Activated CD4-positive, CD25-positive, alpha-beta regulatory T cell treated with anti-CD3 and anti-CD28 coated beads, Interleukin-2, amount 50 U/mL, for 16 hours (primary cell): ENCODE measurements at regions not wholly inside any gene's neighbourhood (a gene's known extent, or its start where the extent isn't known, plus 50 kb on each side); places are given as distances from the start of the nearest gene placed in this dataset.
A peak's percentile ranks its signal among the peaks of the same experiment; 100 is the strongest.

ENCODE experiments used
- DNase-seq: peaks from one replicate; pipeline ENCODE4 v3.0.0-alpha.2; 2020; ENCODE audit warnings: low read depth, low spot score

DNA sequence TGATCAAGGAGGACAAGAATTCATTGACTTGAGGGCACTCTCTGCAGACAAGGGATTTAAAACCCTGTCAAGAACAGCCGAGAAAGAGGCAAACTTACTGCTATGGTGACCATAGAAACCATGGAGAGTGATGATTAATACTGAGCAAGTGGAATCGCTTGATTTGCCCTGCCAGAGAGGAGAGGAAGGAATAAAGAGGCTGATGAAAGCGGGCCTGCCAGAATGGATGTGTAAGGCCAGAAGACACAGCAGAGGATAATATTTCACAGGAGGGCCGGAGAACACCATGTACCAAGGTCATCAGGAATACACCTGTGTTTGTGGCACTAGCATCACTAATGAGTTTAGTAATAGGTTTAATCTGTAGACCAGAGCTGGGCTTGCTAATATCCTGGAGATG is 221.8 kb upstream of the DCN start:
- DNase-seq: no peak

DNA sequence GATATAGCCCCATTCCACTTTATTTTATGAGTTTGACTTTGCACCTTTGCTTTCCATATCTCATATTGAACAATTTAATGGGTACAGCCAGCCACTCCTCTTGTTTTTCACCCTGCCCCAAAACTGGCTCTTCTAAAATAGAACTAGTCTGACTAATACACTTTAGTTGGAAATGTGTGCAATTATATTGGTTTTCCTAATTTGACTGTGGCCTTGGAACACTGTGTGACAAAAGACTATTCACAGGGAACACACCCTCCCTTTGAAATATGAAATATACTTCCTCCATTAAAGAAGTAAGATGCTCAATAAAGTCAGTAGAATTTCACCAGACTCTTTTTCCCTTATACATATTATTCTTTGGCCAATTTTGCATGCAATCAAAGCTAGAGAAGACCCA is 218.6 kb upstream of the DCN start:
- no peak for DNase-seq

DNA sequence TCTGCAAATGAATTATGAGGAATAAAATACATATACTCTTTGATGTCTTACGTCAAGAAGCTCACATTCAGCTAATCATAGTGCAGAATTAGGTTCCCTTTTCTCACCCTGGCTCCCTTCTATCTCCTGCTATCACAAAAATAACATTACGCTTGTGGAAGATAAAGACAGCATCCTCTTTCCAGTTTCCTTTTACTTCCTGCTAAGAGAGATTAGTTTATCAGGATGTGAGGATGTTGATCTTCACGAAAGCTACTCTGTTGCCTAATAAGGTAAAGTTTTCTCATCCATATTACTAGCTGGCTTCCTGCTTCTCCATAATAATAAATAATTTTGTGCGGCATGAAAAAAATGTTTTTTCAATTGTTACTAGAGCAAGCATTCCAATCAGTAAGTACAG is 217.7 kb upstream of the DCN start:
- DNase-seq: no peak

DNA sequence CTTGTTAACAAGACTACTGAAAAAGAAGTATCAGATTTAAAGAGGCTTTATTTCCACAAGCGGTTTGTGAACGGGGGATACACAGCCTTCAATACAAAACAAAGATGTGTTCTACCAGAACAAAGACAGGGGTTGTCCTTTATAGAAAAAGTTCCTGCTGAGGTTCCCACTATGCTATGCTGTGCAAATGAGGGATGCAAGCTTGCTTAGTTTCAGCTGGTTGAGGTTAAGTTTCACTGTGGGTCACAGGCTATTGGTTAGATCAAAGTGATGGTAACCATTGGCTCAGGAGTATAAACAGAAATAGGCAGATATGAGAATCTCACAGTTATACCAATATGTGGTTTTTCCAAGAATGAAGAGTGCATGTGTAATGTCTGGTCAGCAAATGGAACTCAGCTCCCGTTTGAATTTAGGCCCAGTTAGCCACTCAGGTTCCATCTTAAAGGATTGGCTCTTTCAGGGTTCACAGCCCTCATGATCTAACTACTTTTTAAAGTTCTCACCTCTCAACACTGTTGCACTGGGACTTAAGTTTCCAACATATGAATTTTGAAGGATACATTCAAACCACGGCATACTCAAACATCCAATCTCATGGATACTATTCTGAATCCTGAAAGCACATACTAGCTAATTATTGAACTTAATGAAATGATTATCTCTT is 215.4 kb upstream of the DCN start:
- no peak for DNase-seq

DNA sequence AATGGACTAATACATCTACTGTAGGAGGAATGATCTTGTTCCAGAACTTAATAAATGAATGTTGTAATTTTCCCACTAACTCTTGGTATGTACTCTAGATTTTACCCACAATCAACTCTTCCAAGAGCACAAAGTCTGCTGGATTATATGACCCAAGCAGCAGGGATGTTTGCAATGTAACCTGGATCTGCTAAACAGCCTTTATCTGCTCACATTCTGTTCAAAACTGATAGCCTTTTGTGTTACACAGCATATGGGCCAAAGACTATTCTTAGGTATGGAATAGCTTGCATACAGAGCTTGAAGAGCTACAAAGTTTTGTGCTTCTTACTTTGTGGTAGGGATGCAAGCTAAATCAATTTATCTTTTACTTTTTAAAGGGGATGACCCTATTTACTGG is 213.7 kb upstream of the DCN start:
- DNase-seq: no peak

DNA sequence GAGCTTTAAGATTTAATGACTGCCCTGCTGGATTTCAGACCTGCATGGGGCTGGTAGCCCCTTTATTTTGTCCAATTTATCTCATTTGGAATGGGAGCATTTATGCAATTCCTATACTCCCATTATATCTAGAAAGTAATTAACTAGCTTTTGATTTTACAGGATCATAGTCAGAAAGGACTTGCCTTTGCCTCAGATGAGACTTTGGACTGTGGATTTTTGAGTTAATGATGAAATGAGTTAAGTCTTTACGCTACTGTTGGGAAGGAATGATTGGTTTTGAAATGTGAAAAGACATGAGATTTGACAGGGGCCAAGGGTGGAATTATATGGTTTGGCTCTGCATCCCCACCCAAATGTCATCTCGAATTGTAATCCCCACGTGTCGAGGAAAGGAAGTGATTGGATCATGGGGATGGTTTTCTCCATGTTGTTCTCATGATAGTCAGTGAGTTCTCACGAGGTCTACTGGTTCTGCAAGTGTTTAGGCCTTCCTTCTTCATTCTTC is 213.1 kb upstream of the DCN start:
- DNase-seq: no peak

DNA sequence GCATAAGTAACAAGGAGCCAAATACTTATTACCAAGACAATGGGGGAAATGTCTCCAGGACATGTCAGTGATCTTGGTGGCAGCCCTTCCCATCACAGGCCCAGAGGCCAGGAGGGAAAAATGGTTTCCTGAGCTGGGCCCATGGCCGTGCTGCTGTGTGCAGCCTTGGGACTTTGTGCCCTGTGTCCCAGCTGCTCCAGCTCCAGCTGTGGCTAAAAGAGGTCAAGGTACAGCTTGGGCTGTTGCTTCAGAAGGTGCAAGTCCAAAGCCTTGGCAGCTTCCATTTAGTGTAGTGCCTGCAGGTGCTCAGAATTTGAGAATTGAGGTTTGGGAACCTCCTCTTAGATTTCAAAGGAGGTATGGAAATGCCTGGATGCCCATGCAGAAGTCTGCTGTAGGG is 212.3 kb upstream of the DCN start:
- DNase-seq: no peak

DNA sequence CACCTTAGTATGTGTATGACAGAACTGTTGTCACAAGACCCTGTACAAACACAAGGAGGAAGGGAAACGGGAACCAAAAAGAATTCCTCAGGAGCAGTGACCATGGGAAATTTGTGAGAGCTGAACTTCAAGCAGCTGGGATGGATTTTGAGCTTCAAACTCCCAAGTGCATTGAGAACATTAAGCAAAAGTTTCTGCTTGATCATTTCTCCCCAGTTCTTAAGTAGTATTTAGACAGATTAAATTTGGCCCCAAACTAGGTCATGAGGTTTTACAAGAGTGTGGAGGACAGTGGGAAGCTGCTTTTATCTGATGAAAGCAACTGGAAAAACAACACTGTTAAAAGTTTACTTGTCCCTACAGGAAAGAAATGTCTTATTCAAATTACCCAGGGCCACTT is 206.0 kb upstream of the DCN start:
- DNase-seq: no peak

DNA sequence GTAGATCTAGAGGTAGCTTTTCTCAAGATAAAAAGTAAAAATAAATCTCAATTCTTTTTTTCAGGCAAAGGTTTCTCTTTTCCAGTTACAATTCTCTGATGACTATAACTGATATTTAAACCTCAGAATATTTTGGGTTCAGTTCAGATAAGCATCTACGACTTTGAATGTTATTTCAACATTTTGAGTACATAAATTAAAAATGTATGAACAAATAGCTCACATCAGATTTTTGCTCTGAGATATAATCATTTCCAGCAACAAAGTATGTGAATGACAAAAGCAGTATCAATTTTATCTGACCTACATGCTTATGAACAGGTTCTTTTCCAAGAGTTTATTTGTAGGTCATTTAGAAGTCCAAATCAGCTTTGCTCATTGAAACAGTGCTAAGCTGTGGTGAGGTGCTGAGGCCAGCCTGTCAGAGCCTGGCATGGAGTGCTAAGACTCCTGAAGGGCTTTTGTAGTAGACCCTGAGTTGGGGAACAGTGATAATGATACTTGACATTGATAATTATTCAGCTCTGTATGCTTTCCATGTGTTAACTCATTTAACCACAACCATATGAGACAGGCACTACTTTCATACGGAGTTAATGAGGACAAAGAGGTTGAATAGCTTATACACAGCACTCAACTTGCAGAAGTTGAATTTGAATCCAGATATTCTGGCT is 205.0 kb upstream of the DCN start:
- no peak for DNase-seq

DNA sequence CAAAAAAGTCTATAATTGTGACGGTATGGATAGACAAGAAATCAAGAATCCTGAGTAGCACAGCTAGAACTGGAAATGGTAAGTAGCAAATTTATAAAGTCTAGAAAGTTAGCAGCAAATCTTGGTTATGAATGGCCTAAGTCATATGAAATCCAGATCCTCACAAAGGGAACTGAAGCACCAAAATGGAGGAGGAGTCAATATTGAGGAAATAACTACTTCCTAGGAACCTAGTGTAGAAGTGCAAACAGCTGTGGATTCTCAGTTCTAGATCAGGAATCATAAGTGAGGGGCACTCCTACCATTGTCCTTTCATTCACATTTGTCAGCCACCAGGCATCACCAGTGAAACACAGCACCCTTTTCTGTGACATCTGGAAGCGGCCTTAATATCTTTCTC is 202.2 kb upstream of the DCN start:
- no peak for DNase-seq

DNA sequence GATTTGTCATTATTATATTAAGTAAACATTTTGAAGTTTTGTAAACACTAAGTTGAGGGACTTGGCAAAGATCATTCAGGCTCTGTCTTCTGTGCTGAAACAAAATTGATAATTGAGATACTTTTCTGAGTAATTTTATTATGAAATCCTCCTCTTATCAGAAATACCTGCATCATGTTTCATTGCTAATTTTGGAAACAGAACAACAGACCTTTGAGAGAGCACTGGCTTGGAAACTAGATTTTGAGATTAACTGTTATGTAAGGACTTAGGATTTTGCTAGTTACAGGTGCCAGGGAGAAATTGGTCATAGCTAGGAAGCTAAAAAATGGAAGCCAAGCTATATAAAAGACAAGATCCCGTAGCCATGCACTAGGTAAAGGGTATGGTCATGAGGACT is 201.7 kb upstream of the DCN start:
- DNase-seq: no peak

DNA sequence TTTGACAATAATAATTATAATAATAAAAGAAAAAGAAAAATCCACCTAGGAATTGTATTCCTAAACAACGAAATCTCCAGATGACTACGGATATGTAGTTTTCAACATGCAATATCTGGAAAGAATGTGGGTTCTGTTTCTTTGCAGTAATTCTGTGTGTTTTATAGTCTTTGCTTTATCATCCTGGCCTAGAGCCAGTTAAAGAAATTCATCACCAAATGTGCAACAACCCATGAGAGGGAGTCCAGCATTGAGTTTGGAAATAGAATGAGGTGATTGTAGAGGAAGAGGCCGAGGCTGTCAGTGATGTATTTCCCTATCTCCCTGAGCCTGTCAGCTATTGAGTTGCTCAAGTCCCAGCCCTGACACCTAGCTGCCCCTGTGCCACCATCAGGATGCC is 200.5 kb upstream of the DCN start:
- no peak for DNase-seq

DNA sequence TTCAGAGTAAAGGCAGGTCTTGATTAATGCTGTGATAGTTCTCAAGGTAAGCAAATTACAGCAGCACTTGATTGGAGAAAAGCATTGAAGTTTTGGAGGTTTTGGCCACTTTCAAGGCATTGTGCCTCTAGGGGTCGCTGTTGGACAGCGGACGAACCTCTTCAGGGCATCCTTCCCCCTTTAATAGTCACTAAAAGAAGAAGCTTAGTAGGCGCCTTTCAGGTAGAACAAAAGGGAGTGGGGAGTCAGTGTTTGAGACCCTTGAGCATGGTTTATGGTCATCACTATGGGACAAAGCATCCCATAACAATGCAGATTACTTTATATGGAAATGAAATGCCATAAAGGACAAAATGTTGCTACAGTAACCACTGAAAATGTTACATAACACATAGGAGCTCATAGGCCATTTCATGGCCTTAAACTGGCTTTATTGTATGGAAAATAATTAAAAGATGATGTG is 199.5 kb upstream of the DCN start:
- peak; percentile 74 for DNase-seq

DNA sequence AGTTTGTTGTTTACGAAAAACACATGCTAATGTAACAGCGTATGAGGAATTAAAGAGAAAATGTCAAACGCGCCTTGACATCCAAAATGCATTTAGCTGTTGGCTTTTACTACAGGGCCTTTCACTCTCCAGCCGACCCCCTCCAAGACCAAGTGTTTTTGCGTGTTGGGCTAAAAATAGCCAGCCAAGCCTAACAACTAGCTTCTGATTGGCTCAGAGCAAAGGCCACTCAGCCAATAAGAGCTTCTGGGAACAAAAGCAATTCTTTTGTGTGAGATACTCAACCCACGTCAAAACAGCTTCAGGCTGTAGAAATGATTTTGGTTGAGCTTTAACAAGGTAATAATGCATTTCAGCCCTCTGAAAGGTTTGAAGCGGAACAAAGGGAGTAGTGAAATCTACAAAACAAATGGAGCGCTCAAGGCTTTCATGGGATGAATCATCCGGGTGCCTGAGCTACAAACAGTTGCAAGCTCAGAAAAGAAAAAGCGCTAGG is 198.7 kb upstream of the DCN start:
- no peak for DNase-seq

DNA sequence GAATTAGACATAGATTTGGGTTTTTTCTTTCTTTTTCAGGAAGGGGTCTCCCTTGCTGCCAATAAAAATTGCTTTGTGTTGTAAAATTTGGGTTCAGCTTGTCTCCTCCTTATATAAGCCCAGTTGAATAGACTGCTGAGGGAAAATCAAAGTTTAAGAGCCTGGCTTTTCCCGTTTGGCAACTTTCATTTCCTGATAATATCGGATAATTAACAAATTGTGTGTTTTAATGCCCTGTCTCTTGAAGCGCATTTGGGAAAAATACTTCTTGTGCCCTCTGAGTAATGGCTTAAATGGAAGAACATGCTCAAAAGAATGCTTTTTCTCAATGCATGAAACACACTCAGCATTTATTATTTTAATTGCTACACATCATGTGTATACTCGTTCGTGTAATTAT is 198.0 kb upstream of the DCN start:
- no peak for DNase-seq

DNA sequence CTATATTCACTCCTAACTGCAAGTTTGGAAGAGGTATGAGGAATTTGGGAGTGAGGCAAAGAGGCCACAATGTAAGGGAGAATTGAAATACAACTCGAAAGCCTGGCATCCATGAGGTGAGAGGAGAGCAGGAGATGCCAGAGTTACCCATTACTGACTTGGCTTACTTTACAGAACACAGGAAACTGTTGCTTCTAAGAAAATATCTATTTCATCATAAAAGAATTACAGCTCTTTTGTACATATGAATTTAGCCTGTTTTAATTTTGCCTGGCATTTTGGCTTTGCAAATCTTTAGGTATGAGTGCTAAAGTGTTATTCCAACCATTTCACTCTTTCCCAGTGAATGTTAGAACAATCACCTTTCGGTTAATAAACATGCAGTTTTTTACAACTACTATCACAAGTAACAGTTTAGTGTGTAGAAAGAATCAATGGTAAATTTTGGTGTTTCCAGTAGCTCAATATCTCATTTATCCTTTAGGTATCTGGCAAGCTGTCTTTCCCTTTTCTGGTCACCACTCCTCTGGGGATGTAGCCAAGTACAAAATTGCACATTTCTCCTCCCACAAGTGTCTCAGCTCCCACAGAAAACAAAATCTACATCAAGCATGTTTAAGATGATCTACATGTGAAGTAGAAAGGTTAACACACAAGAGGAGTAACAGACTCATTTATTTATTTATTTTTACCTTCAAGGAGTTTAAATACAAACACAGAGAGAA is 196.6 kb upstream of the DCN start:
- DNase-seq: no peak

DNA sequence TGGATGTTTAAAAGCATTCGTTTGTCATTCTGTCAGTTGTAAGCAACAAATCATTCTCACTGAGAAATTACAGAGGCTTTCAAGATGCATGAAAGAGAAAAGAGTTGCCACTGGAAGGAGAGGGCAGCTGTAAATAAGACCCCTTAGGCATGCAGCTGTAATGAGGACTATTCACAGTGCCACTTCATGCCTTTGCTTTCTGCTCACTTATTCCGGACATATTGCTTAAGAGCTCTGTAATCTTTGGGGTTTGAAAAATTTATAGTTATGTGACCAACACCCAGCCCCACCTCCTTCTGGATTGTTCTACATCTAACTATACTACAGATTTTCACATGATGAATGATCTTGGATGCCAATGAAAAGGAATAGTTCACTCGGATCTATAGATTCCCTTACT is 194.8 kb upstream of the DCN start:
- no peak for DNase-seq

DNA sequence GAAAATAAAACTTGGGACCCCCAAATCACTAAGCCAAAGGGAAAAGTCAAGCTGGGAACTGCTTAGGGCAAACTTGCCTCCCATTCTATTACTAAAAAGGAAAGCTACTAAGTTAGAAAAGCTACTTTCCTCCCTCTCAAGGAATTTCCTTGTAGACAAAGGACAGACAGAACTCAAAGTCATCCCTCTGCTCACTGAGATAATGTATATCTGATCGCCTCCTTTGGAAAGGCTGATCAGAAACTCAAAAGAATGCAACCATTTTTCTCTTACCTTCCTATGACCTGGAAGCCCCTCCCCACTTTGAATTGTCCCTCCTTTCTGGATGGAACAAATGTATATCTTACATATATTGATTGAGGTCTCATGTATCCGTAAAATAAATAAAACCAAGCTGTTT is 190.5 kb upstream of the DCN start:
- DNase-seq: no peak

DNA sequence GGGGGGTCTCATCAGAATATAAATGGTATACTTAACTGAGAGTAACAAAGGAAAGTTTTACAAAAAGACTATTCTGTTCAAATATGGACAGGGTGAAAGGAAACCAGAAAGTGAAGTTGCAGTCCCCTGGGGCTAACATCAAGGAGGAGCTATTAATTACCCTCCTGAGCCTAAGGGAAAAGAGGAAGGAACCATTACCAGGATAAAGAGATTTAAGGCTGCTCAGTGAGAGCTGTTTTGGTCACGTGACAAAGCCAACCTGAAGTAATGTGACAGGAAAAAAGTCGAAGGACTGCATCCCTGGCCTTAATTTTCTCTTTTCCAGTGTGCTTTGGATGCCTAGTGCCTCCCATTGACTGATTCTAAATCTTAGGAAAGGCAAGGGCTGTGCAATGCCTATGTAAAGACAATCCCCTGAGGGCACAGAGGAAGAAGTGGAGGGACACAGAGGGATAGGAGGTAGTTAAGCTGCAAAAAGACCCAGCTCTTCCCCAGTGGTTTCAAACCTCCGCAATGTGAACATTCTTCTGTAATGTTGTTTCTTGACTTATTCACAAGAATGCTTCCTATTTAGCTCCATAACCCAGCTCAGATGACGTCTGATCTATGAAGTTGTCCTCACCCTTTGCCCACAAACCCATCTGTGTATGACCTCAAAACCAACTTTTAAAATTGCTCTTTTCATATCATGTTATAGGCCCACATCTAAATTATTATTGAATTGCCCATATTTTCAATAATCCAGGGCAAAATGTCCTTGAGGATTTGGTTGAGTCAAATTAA is 187.7 kb upstream of the DCN start:
- DNase-seq: no peak

DNA sequence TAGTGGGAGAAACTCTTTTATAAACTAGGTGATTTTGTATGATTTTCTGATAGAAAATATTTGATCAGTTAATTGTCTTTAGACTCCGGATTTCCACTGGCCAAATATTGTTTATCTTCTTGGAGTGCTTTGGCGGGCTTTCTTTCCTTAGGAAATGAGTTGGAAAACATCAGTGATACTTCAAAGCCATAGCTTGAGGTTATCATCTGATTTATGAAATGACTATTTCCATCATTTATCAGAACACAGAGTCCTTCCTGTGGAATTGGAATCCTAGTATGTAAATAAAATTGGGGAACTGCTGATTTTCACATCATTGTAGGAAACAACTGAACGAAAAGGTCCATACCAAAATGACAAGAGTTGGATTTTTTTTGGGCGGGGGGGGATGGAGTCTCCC is 186.0 kb upstream of the DCN start:
- DNase-seq: no peak

DNA sequence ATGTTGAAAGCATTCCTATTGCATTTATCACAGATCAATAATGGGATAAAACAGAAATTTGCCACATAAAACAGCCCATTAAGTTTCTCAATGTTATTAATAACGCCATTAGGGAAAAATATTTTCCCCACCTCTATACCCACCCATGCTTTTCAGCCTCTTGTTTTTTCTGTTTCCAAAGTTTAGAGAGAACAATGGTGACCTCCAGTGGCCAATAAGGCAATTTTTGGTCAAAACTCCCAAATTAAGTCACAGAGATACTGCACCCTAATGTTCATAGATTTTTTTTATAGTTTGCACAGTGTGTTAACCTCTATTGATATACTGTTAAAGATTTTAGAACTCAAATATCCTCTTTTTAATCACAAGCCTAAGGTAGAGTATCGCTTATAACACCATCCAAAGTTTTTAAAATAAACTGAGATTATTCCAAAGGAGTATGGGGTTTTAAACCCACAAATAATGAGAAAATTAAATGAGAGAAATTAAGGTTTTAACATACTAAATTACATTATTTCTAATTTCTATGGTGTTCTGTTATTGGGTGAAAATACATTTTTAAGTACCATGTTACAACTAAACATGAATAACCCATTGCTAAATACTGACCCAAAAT is 184.7 kb upstream of the DCN start:
- DNase-seq: no peak
